ENCODE measurements at regions not wholly inside any gene's neighbourhood (a gene's known extent, or its start where the extent isn't known, plus 50 kb on each side); places are given as distances from the start of the nearest gene placed in this dataset.

GRCh38 chr1:34279971-34280370 is 103.3 kb downstream of the C1orf94 start:
- intact Hi-C loops (cut with DNase I): no loop called here
- Histone ChIP-seq H3K4me3 (no peak overlapping the region), H3K9me3 (no peaks in the 10 kb centered on the region), H3K27me3 (ENCODE audit: low read depth) (no peaks in the 10 kb centered on the region), H3K27ac (no peak overlapping the region), H3K36me3 (no peaks in the 10 kb centered on the region), H3K4me1 (no peaks in the 10 kb centered on the region)
- ATAC-seq: no peak
- no peak for DNase-seq
- TF ChIP-seq, protein P1, sequence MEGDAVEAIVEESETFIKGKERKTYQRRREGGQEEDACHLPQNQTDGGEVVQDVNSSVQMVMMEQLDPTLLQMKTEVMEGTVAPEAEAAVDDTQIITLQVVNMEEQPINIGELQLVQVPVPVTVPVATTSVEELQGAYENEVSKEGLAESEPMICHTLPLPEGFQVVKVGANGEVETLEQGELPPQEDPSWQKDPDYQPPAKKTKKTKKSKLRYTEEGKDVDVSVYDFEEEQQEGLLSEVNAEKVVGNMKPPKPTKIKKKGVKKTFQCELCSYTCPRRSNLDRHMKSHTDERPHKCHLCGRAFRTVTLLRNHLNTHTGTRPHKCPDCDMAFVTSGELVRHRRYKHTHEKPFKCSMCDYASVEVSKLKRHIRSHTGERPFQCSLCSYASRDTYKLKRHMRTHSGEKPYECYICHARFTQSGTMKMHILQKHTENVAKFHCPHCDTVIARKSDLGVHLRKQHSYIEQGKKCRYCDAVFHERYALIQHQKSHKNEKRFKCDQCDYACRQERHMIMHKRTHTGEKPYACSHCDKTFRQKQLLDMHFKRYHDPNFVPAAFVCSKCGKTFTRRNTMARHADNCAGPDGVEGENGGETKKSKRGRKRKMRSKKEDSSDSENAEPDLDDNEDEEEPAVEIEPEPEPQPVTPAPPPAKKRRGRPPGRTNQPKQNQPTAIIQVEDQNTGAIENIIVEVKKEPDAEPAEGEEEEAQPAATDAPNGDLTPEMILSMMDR (IDR thresholded peaks at IDR 0.05): no peak

DNA sequence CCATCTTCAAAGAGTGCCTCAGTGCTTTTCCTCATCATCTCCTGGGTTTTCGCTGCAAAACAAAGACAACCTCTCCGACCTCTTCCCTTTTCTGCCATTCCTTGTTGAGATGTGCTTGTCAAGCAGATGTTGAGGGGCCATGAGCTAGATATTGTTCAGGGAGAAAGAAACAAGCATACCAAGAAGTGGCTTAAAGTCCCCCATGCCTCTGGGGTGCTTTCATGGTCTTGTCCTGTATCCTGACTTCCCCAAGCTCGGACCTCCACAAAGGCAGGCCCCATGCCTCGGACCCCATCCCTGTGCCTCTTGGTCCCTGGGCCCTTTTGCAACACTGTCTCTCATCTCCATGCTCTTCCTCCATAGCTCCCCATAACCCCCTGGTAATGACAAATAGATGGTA is 103.8 kb downstream of the C1orf94 start:
- intact Hi-C loops (cut with DNase I): no loop called here
- Histone ChIP-seq H3K36me3 (no peaks in the 10 kb centered on the region), H3K4me3 (no peak overlapping the region), H3K27me3 (ENCODE audit: low read depth) (no peaks in the 10 kb centered on the region), H3K27ac (no peak overlapping the region), H3K4me1 (no peaks in the 10 kb centered on the region), H3K9me3 (no peaks in the 10 kb centered on the region)
- ATAC-seq (no peak), DNase-seq (no peak)
- TF ChIP-seq, protein P1 (IDR thresholded peaks at IDR 0.05): no peak

DNA sequence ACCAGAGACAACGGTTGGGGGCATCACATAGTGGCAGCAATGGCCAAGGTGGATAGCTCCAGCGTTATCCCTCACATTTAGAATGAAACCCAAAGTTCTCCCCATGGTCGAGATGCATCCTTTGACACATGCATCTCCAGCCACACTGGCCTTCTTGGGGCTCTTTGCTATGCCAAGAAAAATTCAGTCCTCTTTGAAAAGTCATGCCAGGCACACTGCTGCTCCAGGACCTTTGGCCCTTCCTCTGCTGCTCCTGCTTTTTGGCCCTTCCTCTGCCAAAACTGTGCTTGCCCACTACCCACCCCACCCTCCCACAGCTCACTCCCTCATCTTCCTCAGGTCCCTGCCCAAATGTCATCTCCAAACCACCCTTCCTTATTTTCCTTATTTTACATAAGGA is 106.4 kb downstream of the C1orf94 start:
- intact Hi-C loops (cut with DNase I): no loop called here
- Histone ChIP-seq H3K36me3 (no peaks in the 10 kb centered on the region), H3K4me1 (no peaks in the 10 kb centered on the region), H3K27me3 (ENCODE audit: low read depth) (no peaks in the 10 kb centered on the region), H3K9me3 (no peaks in the 10 kb centered on the region), H3K4me3 (no peak overlapping the region), H3K27ac (no peak overlapping the region)
- DNase-seq: no peak
- no peak for ATAC-seq
- TF ChIP-seq, protein P1 (IDR thresholded peaks at IDR 0.05): no peak

DNA sequence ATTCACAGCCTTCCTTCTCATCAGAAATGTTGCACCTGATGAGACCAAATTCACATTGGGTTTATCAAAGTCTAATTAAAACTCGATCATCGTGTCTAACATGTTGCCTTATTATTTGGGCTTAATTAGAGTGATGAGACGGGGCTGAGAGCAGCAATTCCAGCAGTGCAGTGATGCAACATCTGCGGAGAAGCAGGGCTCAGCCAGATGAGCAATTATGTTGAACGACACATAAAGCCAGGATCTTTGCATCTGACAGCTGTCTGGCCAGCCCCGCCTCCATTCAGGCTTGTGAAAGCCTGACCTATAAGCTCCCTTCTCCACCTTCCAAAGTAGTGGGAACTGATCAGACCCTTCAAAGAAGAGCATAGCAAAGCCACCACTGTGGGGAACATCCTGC is 109.8 kb downstream of the C1orf94 start:
- no peaks in the 10 kb centered on the region for H3K4me1 ChIP-seq
- no peak overlapping the region for H3K27ac ChIP-seq
- H3K9me3 ChIP-seq: no peaks in the 10 kb centered on the region
- no peaks in the 10 kb centered on the region for H3K36me3 ChIP-seq
- TF ChIP-seq, protein P1 (IDR thresholded peaks at IDR 0.05): no peak
- ATAC-seq (no peak), DNase-seq (no peak)
- H3K4me3 ChIP-seq: no peak overlapping the region
- intact Hi-C loops (cut with DNase I): no loop called here
- no peaks in the 10 kb centered on the region for H3K27me3 ChIP-seq (ENCODE audit: low read depth)

DNA sequence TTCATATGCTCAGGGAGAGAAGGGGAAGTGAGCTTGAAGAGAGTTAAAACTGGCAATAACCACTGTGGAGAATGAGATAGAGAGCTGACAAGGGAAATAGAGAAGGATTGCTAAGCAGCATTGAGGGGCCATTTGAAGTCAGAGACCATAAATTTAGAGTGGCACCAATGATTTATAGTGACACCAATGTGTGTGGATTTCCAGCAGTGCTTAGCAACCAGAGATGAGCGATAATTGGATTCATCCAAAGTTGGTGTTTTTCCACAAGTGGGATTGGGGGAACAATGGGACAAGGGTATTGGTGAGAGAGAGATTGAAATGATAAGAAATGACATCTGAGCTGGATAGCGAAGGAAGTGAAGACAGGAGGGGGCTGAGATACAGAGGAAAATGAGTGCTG is 114.1 kb downstream of the C1orf94 start:
- Histone ChIP-seq H3K4me3 (no peak overlapping the region), H3K9me3 (no peaks in the 10 kb centered on the region), H3K27ac (no peak overlapping the region), H3K4me1 (no peaks in the 10 kb centered on the region), H3K27me3 (ENCODE audit: low read depth) (no peaks in the 10 kb centered on the region), H3K36me3 (no peaks in the 10 kb centered on the region)
- ATAC-seq (no peak), DNase-seq (no peak)
- TF ChIP-seq, protein P1 (IDR thresholded peaks at IDR 0.05): no peak
- intact Hi-C loops (cut with DNase I): no loop called here

DNA sequence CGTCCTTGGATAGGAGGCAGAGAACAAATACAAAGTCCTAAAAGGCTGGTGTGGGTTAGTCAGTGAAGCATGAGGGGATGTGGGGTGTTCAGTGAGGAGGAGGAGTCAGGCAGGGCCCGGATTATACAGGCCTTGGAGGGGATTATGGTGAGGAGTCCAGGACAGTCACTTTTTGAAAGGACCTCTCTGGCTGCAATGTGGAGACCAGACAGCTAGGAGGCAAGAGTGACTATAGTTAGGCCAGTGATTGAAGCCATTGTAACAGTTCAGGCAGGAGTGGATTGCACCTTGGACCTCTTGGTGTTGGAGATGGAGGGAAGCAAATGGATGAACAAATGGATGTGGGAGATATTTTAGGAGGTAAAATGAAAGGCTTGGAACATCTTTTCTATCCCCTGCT is 115.8 kb downstream of the C1orf94 start:
- H3K36me3 ChIP-seq: no peaks in the 10 kb centered on the region
- H3K4me3 ChIP-seq: no peak overlapping the region
- no peak for DNase-seq
- no peaks in the 10 kb centered on the region for H3K9me3 ChIP-seq
- intact Hi-C loops (cut with DNase I): no loop called here
- no peaks in the 10 kb centered on the region for H3K27me3 ChIP-seq (ENCODE audit: low read depth)
- TF ChIP-seq, protein P1 (IDR thresholded peaks at IDR 0.05): no peak
- no peak overlapping the region for H3K27ac ChIP-seq
- no peak for ATAC-seq
- no peaks in the 10 kb centered on the region for H3K4me1 ChIP-seq

Measured in lower lobe of right lung (tissue), 2 donors.